Activated naive CD4-positive, alpha-beta T cell treated with anti-CD3 and anti-CD28 coated beads for 36 hours (primary cell): ENCODE measurements at regions not wholly inside any gene's neighbourhood (a gene's known extent, or its start where the extent isn't known, plus 50 kb on each side); places are given as distances from the start of the nearest gene placed in this dataset.
"Not testable (repeated sequence)": the region's sequence is repeated elsewhere in the genome, so short reads cannot be mapped to it uniquely, and the experiment has no call there.

Source experiments
- CTCF ChIA-PET: fragments of 350-600 bp; sonication (Branson Sonifier 250); formaldehyde crosslinking; loops from one replicate; lab custom pipeline; 2021; ENCODE audit warnings: antibody characterized with exemption; lab: Charles Lee
- DNase-seq: peaks from one replicate; pipeline ENCODE4 v3.0.0-alpha.2; 2020
- H3K27ac Mint-ChIP-seq: one replicate; pipeline ENCODE4 v1.8.0; 2021; ENCODE audit warnings: mild to moderate bottlenecking, mixed read lengths
- H3K27me3 Mint-ChIP-seq: one replicate; pipeline ENCODE4 v1.8.0; 2021; ENCODE audit warnings: low read depth, mixed read lengths
- H3K36me3 Mint-ChIP-seq: one replicate; pipeline ENCODE4 v1.8.0; 2021; ENCODE audit warnings: low read depth, mixed read lengths
- H3K4me1 Mint-ChIP-seq: one replicate; pipeline ENCODE4 v1.8.0; 2021; ENCODE audit warnings: low read depth, mixed read lengths
- H3K4me3 Mint-ChIP-seq: one replicate; pipeline ENCODE4 v1.8.0; 2021; ENCODE audit warnings: mild to moderate bottlenecking, moderate library complexity, mixed read lengths
- H3K9me3 Mint-ChIP-seq: one replicate; pipeline ENCODE4 v1.8.0; 2021; ENCODE audit warnings: mixed read lengths
- intact Hi-C: fragments of 100-400 bp; cut with micrococcal nuclease; formaldehyde crosslinking; loops from one replicate; pipeline ENCODE4 v1.15.1; 2023

- Mint-ChIP-seq H3K36me3 (no peaks in the 10 kb centered on the region), H3K9me3 (peaks cover 12% of the 10 kb centered on the region), H3K4me1 (no peaks in the 10 kb centered on the region), H3K27ac (no peak overlapping the region), H3K27me3 (no peaks in the 10 kb centered on the region), H3K4me3 (no peak overlapping the region)
- CTCF ChIA-PET: no interaction called here
- intact Hi-C loops: no loop called here
- no peak for DNase-seq
These were observed 507.4 kb upstream of the COBL start for GRCh38 chr7:51824050-51824449.

- Mint-ChIP-seq H3K27ac (no peak overlapping the region), H3K9me3 (peaks cover 12% of the 10 kb centered on the region), H3K4me3 (no peak overlapping the region), H3K4me1 (no peaks in the 10 kb centered on the region), H3K36me3 (no peaks in the 10 kb centered on the region), H3K27me3 (no peaks in the 10 kb centered on the region)
- intact Hi-C loops: no loop called here
- CTCF ChIA-PET: no interaction called here
- no peak for DNase-seq
These were observed 506.8 kb upstream of the COBL start for GRCh38 chr7:51823437-51823836.

GRCh38 chr7:51817694-51818225, 501.2 kb upstream of the COBL start:
- Mint-ChIP-seq H3K36me3 (no peaks in the 10 kb centered on the region), H3K4me1 (no peaks in the 10 kb centered on the region), H3K9me3 (peaks cover 14% of the 10 kb centered on the region), H3K4me3 (no peak overlapping the region), H3K27ac (no peak overlapping the region), H3K27me3 (no peaks in the 10 kb centered on the region)
- DNase-seq: no peak
- CTCF ChIA-PET: no interaction called here
- intact Hi-C loops: no loop called here

GRCh38 chr7:51805783-51806431, 489.3 kb upstream of the COBL start:
- CTCF ChIA-PET, H3K4me1 Mint-ChIP-seq, H3K27ac Mint-ChIP-seq, H3K27me3 Mint-ChIP-seq, DNase-seq, H3K36me3 Mint-ChIP-seq, H3K4me3 Mint-ChIP-seq, H3K9me3 Mint-ChIP-seq, intact Hi-C loops: not testable (repeated sequence)

GRCh38 chr7:51802718-51803117, 486.1 kb upstream of the COBL start:
- no peak overlapping the region for H3K27ac Mint-ChIP-seq
- no peak for DNase-seq
- CTCF ChIA-PET: no interaction called here
- intact Hi-C loops: no loop called here
- H3K36me3 Mint-ChIP-seq: no peaks in the 10 kb centered on the region
- peaks cover 7% of the 10 kb centered on the region for H3K9me3 Mint-ChIP-seq
- no peak overlapping the region for H3K4me3 Mint-ChIP-seq
- H3K27me3 Mint-ChIP-seq: no peaks in the 10 kb centered on the region
- H3K4me1 Mint-ChIP-seq: no peaks in the 10 kb centered on the region

- intact Hi-C loops: no loop called here
- H3K9me3 Mint-ChIP-seq: peaks cover 1% of the 10 kb centered on the region
- no peak for DNase-seq
- H3K27me3 Mint-ChIP-seq: no peaks in the 10 kb centered on the region
- no peak overlapping the region for H3K27ac Mint-ChIP-seq
- no peaks in the 10 kb centered on the region for H3K4me1 Mint-ChIP-seq
- CTCF ChIA-PET: no interaction called here
- no peak overlapping the region for H3K4me3 Mint-ChIP-seq
- no peaks in the 10 kb centered on the region for H3K36me3 Mint-ChIP-seq
These were observed 480.8 kb upstream of the COBL start for GRCh38 chr7:51797371-51797770.

- Mint-ChIP-seq H3K4me3 (no peak overlapping the region), H3K36me3 (no peaks in the 10 kb centered on the region), H3K9me3 (no peaks in the 10 kb centered on the region), H3K27me3 (no peaks in the 10 kb centered on the region), H3K27ac (no peak overlapping the region), H3K4me1 (no peaks in the 10 kb centered on the region)
- intact Hi-C loops: no loop called here
- CTCF ChIA-PET: no interaction called here
- no peak for DNase-seq
These were observed 476.2 kb upstream of the COBL start for GRCh38 chr7:51792796-51793195.

GRCh38 chr7:51789489-51789888, 472.9 kb upstream of the COBL start:
- no peak for DNase-seq
- intact Hi-C loops: no loop called here
- Mint-ChIP-seq H3K27ac (no peak overlapping the region), H3K36me3 (no peaks in the 10 kb centered on the region), H3K27me3 (no peaks in the 10 kb centered on the region), H3K4me3 (no peak overlapping the region), H3K9me3 (no peaks in the 10 kb centered on the region), H3K4me1 (no peaks in the 10 kb centered on the region)
- CTCF ChIA-PET: no interaction called here

GRCh38 chr7:51786284-51786683, 469.7 kb upstream of the COBL start:
- intact Hi-C loops: no loop called here
- H3K36me3 Mint-ChIP-seq: no peaks in the 10 kb centered on the region
- H3K27ac Mint-ChIP-seq: no peak overlapping the region
- H3K27me3 Mint-ChIP-seq: no peaks in the 10 kb centered on the region
- H3K4me1 Mint-ChIP-seq: no peaks in the 10 kb centered on the region
- H3K4me3 Mint-ChIP-seq: no peak overlapping the region
- H3K9me3 Mint-ChIP-seq: no peaks in the 10 kb centered on the region
- no peak for DNase-seq
- CTCF ChIA-PET: no interaction called here

- H3K9me3 Mint-ChIP-seq: no peaks in the 10 kb centered on the region
- no peaks in the 10 kb centered on the region for H3K27me3 Mint-ChIP-seq
- no peak overlapping the region for H3K27ac Mint-ChIP-seq
- H3K4me3 Mint-ChIP-seq: no peak overlapping the region
- CTCF ChIA-PET: no interaction called here
- DNase-seq: no peak
- no peaks in the 10 kb centered on the region for H3K36me3 Mint-ChIP-seq
- intact Hi-C loops: no loop called here
- no peaks in the 10 kb centered on the region for H3K4me1 Mint-ChIP-seq
These were observed 469.3 kb upstream of the COBL start for GRCh38 chr7:51785876-51786275.

GRCh38 chr7:51785171-51785570, 468.6 kb upstream of the COBL start:
- no peaks in the 10 kb centered on the region for H3K36me3 Mint-ChIP-seq
- H3K4me3 Mint-ChIP-seq: no peak overlapping the region
- intact Hi-C loops: no loop called here
- H3K27me3 Mint-ChIP-seq: no peaks in the 10 kb centered on the region
- CTCF ChIA-PET: no interaction called here
- no peak for DNase-seq
- no peaks in the 10 kb centered on the region for H3K9me3 Mint-ChIP-seq
- H3K27ac Mint-ChIP-seq: no peak overlapping the region
- H3K4me1 Mint-ChIP-seq: no peaks in the 10 kb centered on the region

- DNase-seq: no peak
- intact Hi-C loops: no loop called here
- Mint-ChIP-seq H3K27me3 (no peaks in the 10 kb centered on the region), H3K36me3 (no peaks in the 10 kb centered on the region), H3K4me3 (no peak overlapping the region), H3K9me3 (no peaks in the 10 kb centered on the region), H3K4me1 (no peaks in the 10 kb centered on the region), H3K27ac (no peak overlapping the region)
- CTCF ChIA-PET: no interaction called here
These were observed 466.6 kb upstream of the COBL start for GRCh38 chr7:51783241-51783640.

- Mint-ChIP-seq H3K9me3 (no peaks in the 10 kb centered on the region), H3K4me1 (no peaks in the 10 kb centered on the region), H3K4me3 (no peak overlapping the region), H3K36me3 (no peaks in the 10 kb centered on the region), H3K27me3 (no peaks in the 10 kb centered on the region), H3K27ac (no peak overlapping the region)
- no peak for DNase-seq
- CTCF ChIA-PET: no interaction called here
- intact Hi-C loops: no loop called here
These were observed 461.5 kb upstream of the COBL start for GRCh38 chr7:51778121-51778520.
